Small intestine (tissue), 7 donors: ENCODE measurements at regions not wholly inside any gene's neighbourhood (a gene's known extent, or its start where the extent isn't known, plus 50 kb on each side); places are given as distances from the start of the nearest gene placed in this dataset.

ENCODE experiments used
- DNase-seq, 2 donors: peaks; one replicate each; pipeline versions ENCODE4 v3.0.0 to v3.0.0-alpha.2; 2013
- FAIRE-seq: peaks from 2 replicates; lab custom pipeline; 2012; peaks lifted over from hg19 to GRCh38; lab: Jason Lieb, UNC
- H3K27ac ChIP-seq, 3 donors: one replicate each; pipeline ENCODE4 v1.5.1; 2013; ENCODE audit warnings: low read length in 2 of 3, mild to moderate bottlenecking in 2 of 3, control low read depth in 1 of 3, inconsistent platforms in 1 of 3, low read depth in 1 of 3, moderate library complexity in 1 of 3
- H3K27me3 ChIP-seq, 3 donors: one replicate each; pipeline ENCODE4 v1.6.1; 2013; ENCODE audit warnings: low read length in 3 of 3, inconsistent platforms in 1 of 3; ENCODE audit not compliant: control insufficient read depth in 3 of 3, insufficient read depth in 3 of 3
- H3K36me3 ChIP-seq, 3 donors: one replicate each; pipeline ENCODE4 v1.6.1; 2013; ENCODE audit warnings: low read length in 3 of 3, inconsistent platforms in 1 of 3, low read depth in 1 of 3, mild to moderate bottlenecking in 1 of 3, moderate library complexity in 1 of 3; ENCODE audit not compliant: control insufficient read depth in 3 of 3, insufficient read depth in 2 of 3
- H3K4me1 ChIP-seq, 3 donors: one replicate each; pipeline ENCODE4 v1.6.1; 2013; ENCODE audit warnings: low read length in 2 of 3, inconsistent platforms in 1 of 3, low read depth in 1 of 3, mild to moderate bottlenecking in 1 of 3, moderate library complexity in 1 of 3; ENCODE audit not compliant: control insufficient read depth in 3 of 3, insufficient read depth in 2 of 3
- H3K4me3 ChIP-seq, 3 donors: one replicate each; pipeline ENCODE4 v1.5.1; 2013; ENCODE audit warnings: low read length in 3 of 3, control low read depth in 1 of 3, inconsistent platforms in 1 of 3, low read depth in 1 of 3, mild to moderate bottlenecking in 1 of 3, moderate library complexity in 1 of 3
- H3K9me3 ChIP-seq, 2 donors: one replicate each; pipeline ENCODE4 v1.6.1; 2013; ENCODE audit warnings: low read depth in 1 of 2, low read length in 1 of 2; ENCODE audit not compliant: control insufficient read depth in 2 of 2, insufficient read depth in 1 of 2
- WGBS, 3 donors: extraction: QIAGEN DNeasy Blood & Tissue Kit; methylation state at CpG; one replicate each; pipeline ENCODE4 v1.1.7; 2013; 5-methylcytosine and 5-hydroxymethylcytosine counted together
- donor health status: healthy with polysubstance abuse.
- donor health status: control.
- donor health status: control.
- donor health status: Bipolar disorder and iron deficiency.
- donor health status: healthy.

- no peak for FAIRE-seq
- Histone ChIP-seq H3K36me3 (no peaks in the 10 kb centered on the region), H3K4me1 (no peaks in the 10 kb centered on the region), H3K27ac (no peak overlapping the region), H3K27me3 (no peaks in the 10 kb centered on the region), H3K9me3 (no peaks in the 10 kb centered on the region), H3K4me3 (no peak overlapping the region)
- no peak for DNase-seq
Observed at GRCh38 chr15:95095250-95095649, 863.9 kb downstream of the MCTP2 start.

DNA sequence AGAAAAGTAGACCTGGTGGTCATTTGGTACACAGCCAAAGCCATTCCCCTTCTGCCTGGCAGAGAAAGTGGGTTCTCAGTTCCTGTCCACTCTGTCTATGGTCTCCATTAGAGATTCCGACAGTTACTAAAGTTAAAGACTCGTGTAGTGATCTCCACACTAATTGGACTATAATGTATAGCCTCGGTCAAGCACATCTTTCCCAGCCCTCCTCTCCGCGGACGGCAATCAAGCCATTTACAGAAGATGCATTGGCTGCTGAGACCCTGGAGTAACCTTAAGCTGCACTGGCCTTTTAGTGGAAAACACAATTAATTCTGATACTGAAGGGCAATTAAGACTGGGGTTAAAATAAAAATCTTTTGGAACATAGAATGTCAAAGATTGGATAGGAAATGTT, 865.3 kb downstream of the MCTP2 start:
- 91 to 93% (median 91%) methylated on average over 6 of the region's 6 CpGs for WGBS, 3 donors
- no peak for FAIRE-seq

GRCh38 chr15:95097361-95097760, 866.0 kb downstream of the MCTP2 start:
- Histone ChIP-seq H3K9me3 (no peaks in the 10 kb centered on the region), H3K4me1 (no peaks in the 10 kb centered on the region), H3K27me3 (no peaks in the 10 kb centered on the region), H3K27ac (no peak overlapping the region), H3K36me3 (no peaks in the 10 kb centered on the region), H3K4me3 (no peak overlapping the region)
- WGBS, 3 donors: 59 to 80% (median 73%) methylated on average over 2 of the region's 2 CpGs
- DNase-seq (no peak), FAIRE-seq (no peak)

More for the DNA sequence above, 865.3 kb downstream of the MCTP2 start:
- H3K9me3 ChIP-seq: no peaks in the 10 kb centered on the region
- H3K4me1 ChIP-seq: no peaks in the 10 kb centered on the region
- H3K36me3 ChIP-seq: no peaks in the 10 kb centered on the region
- no peak overlapping the region for H3K4me3 ChIP-seq
- no peak for DNase-seq
- no peak overlapping the region for H3K27ac ChIP-seq
- no peaks in the 10 kb centered on the region for H3K27me3 ChIP-seq

DNA sequence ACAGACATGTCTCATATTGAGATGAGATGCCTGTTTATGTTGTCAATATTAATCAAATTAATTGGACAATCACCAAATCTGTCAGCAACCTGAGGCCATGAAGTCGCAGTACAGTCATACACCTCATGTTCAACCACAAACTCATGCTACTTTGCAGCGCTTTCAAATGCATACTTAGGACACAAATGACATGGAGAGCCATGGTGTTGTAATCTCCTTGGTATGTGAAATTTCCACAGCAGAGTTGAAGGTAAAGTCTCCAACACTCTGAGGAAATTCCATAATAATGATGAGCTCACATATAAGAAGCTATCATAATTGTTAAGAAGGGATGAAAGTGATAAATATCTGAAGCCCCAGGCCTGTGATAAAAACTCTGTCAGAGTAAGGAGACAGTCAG, 873.9 kb downstream of the MCTP2 start:
- FAIRE-seq (no peak), DNase-seq (no peak)
- H3K4me3 ChIP-seq: no peak overlapping the region
- H3K27ac ChIP-seq: no peak overlapping the region
- H3K36me3 ChIP-seq: no peaks in the 10 kb centered on the region
- H3K27me3 ChIP-seq: no peaks in the 10 kb centered on the region
- no peaks in the 10 kb centered on the region for H3K4me1 ChIP-seq
- 80 to 92% (median 91%) methylated on average over 2 of the region's 2 CpGs for WGBS, 3 donors
- no peaks in the 10 kb centered on the region for H3K9me3 ChIP-seq

- no peak overlapping the region for H3K27ac ChIP-seq
- 63 to 68% (median 66%) methylated on average over 2 of the region's 2 CpGs for WGBS, 3 donors
- no peaks in the 10 kb centered on the region for H3K36me3 ChIP-seq
- no peaks in the 10 kb centered on the region for H3K4me1 ChIP-seq
- DNase-seq (no peak), FAIRE-seq (no peak)
- no peaks in the 10 kb centered on the region for H3K9me3 ChIP-seq
- H3K27me3 ChIP-seq: no peaks in the 10 kb centered on the region
- H3K4me3 ChIP-seq: no peak overlapping the region
Observed at GRCh38 chr15:95106801-95107200, 875.4 kb downstream of the MCTP2 start.

DNA sequence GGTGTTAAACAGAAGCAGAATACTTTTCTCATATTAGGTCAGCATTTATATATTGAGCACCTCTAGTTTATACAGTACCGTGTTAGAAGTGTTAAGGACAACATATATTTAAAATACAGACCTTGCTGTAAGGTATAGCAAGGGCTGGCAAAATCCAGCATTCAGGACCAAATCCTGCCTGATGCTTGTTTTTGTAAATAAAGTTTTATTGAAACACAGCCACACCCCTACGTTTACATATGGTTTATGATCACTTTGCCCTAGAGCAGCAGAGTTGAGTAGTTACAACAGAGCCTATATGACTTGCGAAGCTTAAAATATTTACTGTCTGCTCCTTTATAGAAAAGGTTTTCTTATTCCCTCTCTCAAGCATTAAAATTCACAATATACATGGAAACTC, 877.3 kb downstream of the MCTP2 start:
- WGBS, 3 donors: 71 to 80% (median 72%) methylated on average over 3 of the region's 3 CpGs
- FAIRE-seq: no peak

GRCh38 chr15:95111969-95112368, 880.6 kb downstream of the MCTP2 start:
- WGBS, 3 donors: 89 to 92% (median 89%) methylated on average over 5 of the region's 5 CpGs
- no peak for FAIRE-seq
- H3K9me3 ChIP-seq: no peaks in the 10 kb centered on the region
- H3K27ac ChIP-seq: no peak overlapping the region
- no peaks in the 10 kb centered on the region for H3K27me3 ChIP-seq
- no peak overlapping the region for H3K4me3 ChIP-seq
- DNase-seq: no peak
- H3K4me1 ChIP-seq: no peaks in the 10 kb centered on the region
- no peaks in the 10 kb centered on the region for H3K36me3 ChIP-seq

More for the DNA sequence above, 877.3 kb downstream of the MCTP2 start:
- Histone ChIP-seq H3K27ac (no peak overlapping the region), H3K27me3 (no peaks in the 10 kb centered on the region), H3K9me3 (no peaks in the 10 kb centered on the region), H3K4me3 (no peak overlapping the region), H3K36me3 (no peaks in the 10 kb centered on the region), H3K4me1 (no peaks in the 10 kb centered on the region)
- no peak for DNase-seq

GRCh38 chr15:95113041-95113440, 881.7 kb downstream of the MCTP2 start:
- DNase-seq (no peak), FAIRE-seq (no peak)
- no peaks in the 10 kb centered on the region for H3K4me1 ChIP-seq
- H3K36me3 ChIP-seq: no peaks in the 10 kb centered on the region
- H3K9me3 ChIP-seq: no peaks in the 10 kb centered on the region
- H3K27me3 ChIP-seq: no peaks in the 10 kb centered on the region
- WGBS, 3 donors: 81 to 84% (median 83%) methylated on average over 1 of the region's 1 CpG
- H3K27ac ChIP-seq: no peak overlapping the region
- no peak overlapping the region for H3K4me3 ChIP-seq

- no peaks in the 10 kb centered on the region for H3K9me3 ChIP-seq
Observed at GRCh38 chr15:95119041-95119610, 887.8 kb downstream of the MCTP2 start.

More at GRCh38 chr15:95119041-95119610, 887.8 kb downstream of the MCTP2 start:
- DNase-seq (no peak), FAIRE-seq (no peak)
- H3K36me3 ChIP-seq: no peaks in the 10 kb centered on the region
- no peaks in the 10 kb centered on the region for H3K27me3 ChIP-seq
- WGBS, 3 donors: 68 to 82% (median 77%) methylated on average over 4 of the region's 4 CpGs
- H3K4me1 ChIP-seq: no peaks in the 10 kb centered on the region
- no peak overlapping the region for H3K4me3 ChIP-seq
- no peak overlapping the region for H3K27ac ChIP-seq
